H1 (cell line): ENCODE measurements at regions not wholly inside any gene's neighbourhood (a gene's known extent, or its start where the extent isn't known, plus 50 kb on each side); places are given as distances from the start of the nearest gene placed in this dataset.

ENCODE experiments used
- CTCF ChIA-PET: fragments of 300-600 bp; sonication (Branson Sonifier 250); formaldehyde crosslinking; loops from one replicate; lab custom pipeline; 2021; ENCODE audit not compliant: partially characterized antibody; lab: Charles Lee
- POLR2A ChIA-PET: fragments of 300-600 bp; sonication (Branson Sonifier 250); formaldehyde crosslinking; loops from one replicate; lab custom pipeline; 2021; ENCODE audit warnings: inconsistent platforms; ENCODE audit not compliant: partially characterized antibody; lab: Charles Lee
- DNase-seq, 2 experiments: peaks; one replicate each; pipeline versions ENCODE4 v3.0.0 to v3.0.0-alpha.2; 2010 to 2022; ENCODE audit warnings: low spot score in 2 of 2, low read depth in 1 of 2, mixed read lengths in 1 of 2
- FAIRE-seq: peaks from 2 replicates; lab custom pipeline; 2011; peaks lifted over from hg19 to GRCh38; lab: Jason Lieb, UNC
- H2AFZ ChIP-seq: 2 replicates; pipeline ENCODE4 v1.8.1; 2012; ENCODE audit warnings: low read length, inconsistent platforms
- H2AK5ac ChIP-seq: 2 replicates; pipeline ENCODE4 v1.6.1; 2013; ENCODE audit warnings: low read depth, low read length
- H2BK120ac ChIP-seq: replicated peaks from 2 replicates; pipeline ENCODE3; 2013; ENCODE audit warnings: low read depth, low read length, inconsistent platforms
- H2BK12ac ChIP-seq: 2 replicates; pipeline ENCODE4 v1.6.1; 2013; ENCODE audit warnings: low read depth, low read length
- H2BK15ac ChIP-seq: 2 replicates; pipeline ENCODE4 v1.6.1; 2013; ENCODE audit warnings: low read length
- H2BK20ac ChIP-seq: 2 replicates; pipeline ENCODE4 v1.6.1; 2013; ENCODE audit warnings: low read length
- H2BK5ac ChIP-seq: 2 replicates; pipeline ENCODE4 v1.6.1; 2013; ENCODE audit warnings: low read depth, low read length
- H3K14ac ChIP-seq: 2 replicates; pipeline ENCODE4 v1.6.1; 2013; ENCODE audit warnings: inconsistent platforms; ENCODE audit not compliant: insufficient read length
- H3K18ac ChIP-seq: 2 replicates; pipeline ENCODE4 v1.6.1; 2013; ENCODE audit warnings: low read length; ENCODE audit errors: extremely low read depth
- H3K23ac ChIP-seq: 2 replicates; pipeline ENCODE4 v1.6.1; 2013; ENCODE audit warnings: inconsistent platforms; ENCODE audit not compliant: insufficient read length
- H3K23me2 ChIP-seq: 2 replicates; pipeline ENCODE4 v1.6.1; 2013; ENCODE audit warnings: low read depth, low read length
- H3K27ac ChIP-seq: 2 replicates; pipeline ENCODE4 v1.6.1; 2011; ENCODE audit warnings: low read depth, low read length, inconsistent platforms
- H3K27me3 ChIP-seq, 4 experiments: replicated peaks in 1 of 4; 1 replicate in 1 of 4; 2 replicates in 3 of 4; pipeline versions ENCODE4 v1.6.1 to v1.8.1; 2011 to 2013; ENCODE audit warnings: low read length in 3 of 4, mild to moderate bottlenecking in 3 of 4, inconsistent platforms in 2 of 4, mixed read lengths in 2 of 4, moderate library complexity in 1 of 4; ENCODE audit not compliant: control insufficient read depth in 3 of 4, insufficient read depth in 3 of 4; ENCODE audit errors: extremely low read depth in 1 of 4
- H3K36me3 ChIP-seq, 4 experiments: 2 replicates each; pipeline versions ENCODE4 v1.6.1 to v1.8.1; 2011 to 2013; ENCODE audit warnings: mild to moderate bottlenecking in 4 of 4, low read length in 3 of 4, moderate library complexity in 2 of 4, control low read depth in 1 of 4, inconsistent platforms in 1 of 4; ENCODE audit not compliant: insufficient read depth in 4 of 4, control insufficient read depth in 2 of 4
- H3K4ac ChIP-seq: replicated peaks from 2 replicates; pipeline ENCODE3; 2013; ENCODE audit warnings: low read length, low read depth, mixed read lengths, inconsistent platforms; ENCODE audit not compliant: insufficient read length
- H3K4me1 ChIP-seq, 4 experiments: replicated peaks in 1 of 4; 1 replicate in 1 of 4; 2 replicates in 3 of 4; pipeline versions ENCODE4 v1.6.1 to v1.8.1; 2011 to 2013; ENCODE audit warnings: low read length in 3 of 4, inconsistent platforms in 2 of 4, mixed read lengths in 1 of 4; ENCODE audit not compliant: insufficient read depth in 4 of 4, control insufficient read depth in 3 of 4
- H3K4me2 ChIP-seq, 2 experiments: 2 replicates each; pipeline versions ENCODE4 v1.6.1 to v1.8.1; 2011 to 2013; ENCODE audit warnings: low read depth in 2 of 2, low read length in 2 of 2, control low read depth in 1 of 2, inconsistent platforms in 1 of 2, mild to moderate bottlenecking in 1 of 2; ENCODE audit not compliant: insufficient read depth in 1 of 2
- H3K4me3 ChIP-seq, 4 experiments: fragments of 200-600, 300-600 bp in 1 of 4; sonication (generic), shearing (Covaris generic), sonication (Bioruptor Twin) in 1 of 4; 2 replicates each; pipeline versions ENCODE4 v1.5.1 to v1.8.1; 2011 to 2016; ENCODE audit warnings: low read length in 4 of 4, low read depth in 3 of 4, control low read depth in 2 of 4, inconsistent platforms in 2 of 4, mild to moderate bottlenecking in 2 of 4, mixed read lengths in 1 of 4, moderate library complexity in 1 of 4; ENCODE audit not compliant: insufficient read depth in 2 of 4; ENCODE audit errors: extremely low read depth in 1 of 4
- H3K56ac ChIP-seq: replicated peaks from 2 replicates; pipeline ENCODE3; 2013; ENCODE audit warnings: low read depth, mild to moderate bottlenecking, mixed read lengths, low read length, inconsistent platforms; ENCODE audit not compliant: insufficient read length
- H3K79me1 ChIP-seq: 2 replicates; pipeline ENCODE4 v1.6.1; 2013; ENCODE audit warnings: low read depth, low read length, control low read depth
- H3K79me2 ChIP-seq, 2 experiments: 2 replicates each; pipeline versions ENCODE4 v1.6.1 to v1.8.1; 2012 to 2013; ENCODE audit warnings: low read length in 2 of 2, mild to moderate bottlenecking in 2 of 2, inconsistent platforms in 1 of 2; ENCODE audit not compliant: insufficient read depth in 2 of 2, control insufficient read depth in 1 of 2
- H3K9ac ChIP-seq, 4 experiments: replicated peaks in 1 of 4; 1 replicate in 1 of 4; 2 replicates in 3 of 4; pipeline versions ENCODE4 v1.6.1 to v1.8.1; 2011 to 2013; ENCODE audit warnings: low read depth in 3 of 4, low read length in 3 of 4, control low read depth in 2 of 4, mild to moderate bottlenecking in 2 of 4, moderate library complexity in 2 of 4, inconsistent platforms in 1 of 4; ENCODE audit errors: extremely low read depth in 1 of 4
- H3K9me3 ChIP-seq, 2 experiments: 2 replicates each; pipeline versions ENCODE4 v1.6.1 to v1.8.1; 2012 to 2013; ENCODE audit warnings: mild to moderate bottlenecking in 2 of 2, moderate library complexity in 2 of 2, control low read depth in 1 of 2, inconsistent platforms in 1 of 2, low read depth in 1 of 2, low read length in 1 of 2, mixed read lengths in 1 of 2; ENCODE audit not compliant: insufficient read depth in 2 of 2
- H4K20me1 ChIP-seq, 2 experiments: replicated peaks in 1 of 2; 2 replicates each; pipeline versions ENCODE3 to v1.8.1; 2011 to 2013; ENCODE audit warnings: inconsistent platforms in 2 of 2, low read length in 2 of 2, mild to moderate bottlenecking in 1 of 2; ENCODE audit not compliant: insufficient read depth in 2 of 2, control insufficient read depth in 1 of 2
- H4K5ac ChIP-seq: 2 replicates; pipeline ENCODE4 v1.6.1; 2013; ENCODE audit warnings: low read length, low read depth, mixed read lengths, inconsistent platforms; ENCODE audit not compliant: insufficient read length
- H4K8ac ChIP-seq: 2 replicates; pipeline ENCODE4 v1.8.0; 2013; ENCODE audit warnings: mild to moderate bottlenecking, moderate library complexity, low read length, inconsistent platforms; ENCODE audit not compliant: insufficient read depth; ENCODE audit errors: extremely low read depth
- H4K91ac ChIP-seq: replicated peaks from 2 replicates; pipeline ENCODE3; 2013; ENCODE audit warnings: low read length, mixed read lengths, inconsistent platforms; ENCODE audit not compliant: insufficient read length
- BACH1 ChIP-seq: IDR thresholded peaks from 2 replicates; pipeline ENCODE4 v1.6.1; 2012; ENCODE audit warnings: low read length, improper control_type of control experiment
- EGR1 ChIP-seq: IDR thresholded peaks from 2 replicates; pipeline ENCODE4 v1.6.1; 2011; ENCODE audit warnings: low read depth, low read length, borderline replicate concordance
- EZH2 ChIP-seq: fragments of 200-600 bp; sonication (generic); IDR thresholded peaks from 2 replicates; pipeline ENCODE4 v1.7.1; 2012; ENCODE audit warnings: low read depth, mild to moderate bottlenecking, moderate library complexity, low read length, inconsistent platforms; ENCODE audit not compliant: severe bottlenecking
- HDAC6 ChIP-seq: IDR thresholded peaks from one replicate; pipeline ENCODE4 v1.7.1; 2012; ENCODE audit warnings: low read depth, mild to moderate bottlenecking, inconsistent platforms, low read length, moderate library complexity
- KDM4A ChIP-seq: IDR thresholded peaks from one replicate; pipeline ENCODE4 v1.7.1; 2012; ENCODE audit warnings: low read depth, mild to moderate bottlenecking, moderate library complexity, low read length, inconsistent platforms; ENCODE audit not compliant: severe bottlenecking
- NRF1 ChIP-seq: IDR thresholded peaks from 2 replicates; pipeline ENCODE4 v1.6.1; 2011; ENCODE audit warnings: mild to moderate bottlenecking, low read depth, low read length, improper control_type of control experiment
- POLR2A ChIP-seq, 2 experiments: IDR thresholded peaks; 1 replicate in 1 of 2; 2 replicates in 1 of 2; pipeline ENCODE4 v1.6.1; 2011; ENCODE audit warnings: low read depth in 2 of 2, low read length in 2 of 2, mild to moderate bottlenecking in 2 of 2; ENCODE audit errors: control extremely low read depth in 1 of 2
- POLR2AphosphoS5 ChIP-seq: IDR thresholded peaks from 2 replicates; pipeline ENCODE4 v1.6.1; 2011; ENCODE audit warnings: low read depth, low read length
- RAD21 ChIP-seq, 2 experiments: IDR thresholded peaks in 1 of 2; conservative IDR thresholded peaks in 1 of 2; 2 replicates each; pipeline ENCODE4 v1.6.1; 2011; ENCODE audit warnings: low read depth in 2 of 2, low read length in 2 of 2, improper control_type of control experiment in 1 of 2, inconsistent platforms in 1 of 2, mild to moderate bottlenecking in 1 of 2, moderate library complexity in 1 of 2
- RBBP5 ChIP-seq: IDR thresholded peaks from 2 replicates; pipeline ENCODE4 v1.7.1; 2012; ENCODE audit warnings: low read depth, mild to moderate bottlenecking, inconsistent platforms, low read length, moderate library complexity, borderline replicate concordance
- RNF2 ChIP-seq: fragments of 200-900, 300-1000 bp; sonication (generic); IDR thresholded peaks from 2 replicates; pipeline ENCODE4 v1.7.1; 2016; ENCODE audit warnings: borderline replicate concordance, low read depth, mild to moderate bottlenecking, antibody characterized with exemption, low read length; ENCODE audit not compliant: poor library complexity, severe bottlenecking; ENCODE audit errors: missing control alignments
- SIX5 ChIP-seq: IDR thresholded peaks from 2 replicates; pipeline ENCODE4 v1.6.1; 2011; ENCODE audit warnings: mild to moderate bottlenecking, low read depth, low read length
- SP1 ChIP-seq: IDR thresholded peaks from 2 replicates; pipeline ENCODE4 v1.6.1; 2011; ENCODE audit warnings: low read depth, low read length
- TAF7 ChIP-seq: optimal IDR thresholded peaks from 2 replicates; pipeline ENCODE3; 2011; ENCODE audit warnings: low read depth, mild to moderate bottlenecking, inconsistent platforms, low read length, moderate library complexity, borderline replicate concordance
- TEAD4 ChIP-seq: IDR thresholded peaks from 2 replicates; pipeline ENCODE4 v1.6.1; 2012; ENCODE audit warnings: low read depth, low read length, inconsistent platforms, mixed read lengths
- WGBS, 2 experiments: shearing (Covaris generic) in 1 of 2; methylation state at CpG; one replicate each; pipeline versions ENCODE4 v1.1.6 to v1.1.7; 2013 to 2015; ENCODE audit warnings: low lambda C conversion rate in 2 of 2, mixed read lengths in 2 of 2, inconsistent platforms in 1 of 2, low coverage in 1 of 2, missing lambda C conversion rate in 1 of 2; ENCODE audit not compliant: insufficient replicate concordance in 2 of 2, insufficient coverage in 1 of 2, insufficient read length in 1 of 2; ENCODE audit errors: extremely low coverage in 1 of 2, missing lambda C conversion rate in 1 of 2; 5-methylcytosine and 5-hydroxymethylcytosine counted together

GRCh38 chr1:14263225-14263624 is 335.3 kb upstream of the KAZN start:
- FAIRE-seq, result no peak
- Histone ChIP-seq H2BK5ac (no peak overlapping the region), H2BK120ac (no peak overlapping the region), H3K4ac (no peak overlapping the region), H3K23ac (no peak overlapping the region), H4K8ac (no peak overlapping the region), H3K4me3 (no peak overlapping the region), H4K20me1 (no peaks in the 10 kb centered on the region), H2BK15ac (no peak overlapping the region), H3K14ac (no peak overlapping the region), H3K27me3 (peaks cover 0 to 2% (median 0%) of the 10 kb centered on the region in 4 experiments; a peak in 1 of 7 replicates), H3K9ac (no peak overlapping the region), H3K4me2 (no peak overlapping the region), H3K56ac (no peak overlapping the region), H4K91ac (no peak overlapping the region), H3K18ac (no peak overlapping the region), H2BK12ac (no peak overlapping the region), H3K23me2 (no peaks in the 10 kb centered on the region), H2BK20ac (no peak overlapping the region), H4K5ac (no peak overlapping the region), H3K27ac (no peak overlapping the region), H2AK5ac (no peak overlapping the region), H3K79me2 (no peaks in the 10 kb centered on the region), H2AFZ (no peak overlapping the region), H3K79me1 (no peaks in the 10 kb centered on the region), H3K36me3 (no peaks in the 10 kb centered on the region), H3K9me3 (no peaks in the 10 kb centered on the region), H3K4me1 (no peaks in the 10 kb centered on the region)
- WGBS, 2 experiments, result 93% methylated on average over 3 of the region's 3 CpGs; no CpG with 5 or more reads in 1 of the 2 experiments
- CTCF ChIA-PET, result interaction anchor here (0.6 to 2.3 kb wide), 4 partner anchors 10 to 234 kb away, joined by 3 to 10 read pairs (median 4); no protein-coding TSS in a partner anchor
- POLR2A ChIA-PET, result no interaction called here
- DNase-seq, result no peak
- TF ChIP-seq KDM4A (no peak), TEAD4 (no peak), NRF1 (no peak), RAD21 (IDR thresholded peaks at IDR 0.05 in 1 of 2, conservative IDR thresholded peaks at IDR 0.05 in 1 of 2; ENCODE audit: low read depth in 2 of 2, low read length in 2 of 2) (no peak), SP1 (no peak), TAF7 (no peak), POLR2AphosphoS5 (no peak), RNF2 (no peak), EZH2 (no peak), SIX5 (no peak), RBBP5 (no peak), EGR1 (no peak), BACH1 (no peak), HDAC6 (no peak), POLR2A (IDR thresholded peaks at IDR 0.05; ENCODE audit: control extremely low read depth in 1 of 2, low read depth in 2 of 2, low read length in 2 of 2) (no peak)
